Upper lobe of left lung (tissue), 6 donors: ENCODE measurements at regions not wholly inside any gene's neighbourhood (a gene's known extent, or its start where the extent isn't known, plus 50 kb on each side); places are given as distances from the start of the nearest gene placed in this dataset.

Source experiments
- ATAC-seq, 2 donors: fragments of 200-7000 bp; cut with Tn5 transposase; one replicate each; pipeline ENCODE4 v1.9.1; 2022; ENCODE audit warnings: mild to moderate bottlenecking in 2 of 2, moderate library complexity in 2 of 2; ENCODE audit not compliant: low FRiP score in 2 of 2
- DNase-seq, 2 donors: peaks; one replicate each; pipeline ENCODE4 v3.0.0-alpha.2; 2019 to 2020
- H3K27ac ChIP-seq, 4 donors: fragments of 200-600 bp; sonication (generic); one replicate each; pipeline ENCODE4 v1.5.1; 2016 to 2019
- H3K27me3 ChIP-seq, 4 donors: fragments of 200-600 bp; sonication (generic); one replicate each; pipeline ENCODE4 v1.5.1; 2017 to 2019
- H3K36me3 ChIP-seq, 4 donors: fragments of 200-600 bp; sonication (generic); one replicate each; pipeline ENCODE4 v1.5.1; 2016 to 2019
- H3K4me1 ChIP-seq, 4 donors: fragments of 200-600 bp; sonication (generic); one replicate each; pipeline ENCODE4 v1.5.1; 2018 to 2019
- H3K4me3 ChIP-seq, 4 donors: fragments of 200-600 bp; sonication (generic); one replicate each; pipeline ENCODE4 v1.5.1; 2017 to 2019; ENCODE audit warnings: mild to moderate bottlenecking in 2 of 4, moderate library complexity in 1 of 4
- H3K9me3 ChIP-seq, 4 donors: fragments of 200-600 bp; sonication (generic); one replicate each; pipeline ENCODE4 v1.5.1; 2018 to 2019
- CTCF ChIP-seq, 6 experiments: fragments of 450-650 bp in 4 of 6; fragments of 200-600 bp in 2 of 6; sonication (generic) in 2 of 6; IDR thresholded peaks; one replicate each; pipeline ENCODE4 v1.5.1; 2016 to 2019; ENCODE audit warnings: antibody characterized with exemption in 6 of 6
- EP300 ChIP-seq, 4 donors: sonication (generic); formaldehyde crosslinking; IDR thresholded peaks; one replicate each; pipeline ENCODE4 v1.5.1; 2017; ENCODE audit warnings: antibody characterized with exemption in 4 of 4, control low read depth in 2 of 4
- POLR2A ChIP-seq, 4 donors: fragments of 450-650 bp; IDR thresholded peaks; one replicate each; pipeline ENCODE4 v1.5.1; 2016 to 2017; ENCODE audit warnings: antibody characterized with exemption in 4 of 4, mild to moderate bottlenecking in 2 of 4
- POLR2AphosphoS5 ChIP-seq, 2 donors: sonication (generic); formaldehyde crosslinking; IDR thresholded peaks; one replicate each; pipeline ENCODE4 v1.5.1; 2017; ENCODE audit warnings: antibody characterized with exemption in 2 of 2
- WGBS, 2 donors: methylation state at CpG; one replicate each; pipeline ENCODE4 v1.1.5; 2017 to 2018; 5-methylcytosine and 5-hydroxymethylcytosine counted together
- donor health status: DM: no; HTN: no; CAD: no; lungs with moderate emphysema.
- donor health status: DM: no; HTN: yes; CAD: no; lungs with severe emphysema.

- Histone ChIP-seq H3K27me3 (no peaks in the 10 kb centered on the region), H3K4me1 (no peaks in the 10 kb centered on the region), H3K36me3 (no peaks in the 10 kb centered on the region), H3K4me3 (no peak overlapping the region), H3K9me3 (no peaks in the 10 kb centered on the region), H3K27ac (no peak overlapping the region)
- DNase-seq (no peak), ATAC-seq (no peak)
- 76 to 83% methylated on average over 6 of the region's 6 CpGs for WGBS, 2 donors
- TF ChIP-seq EP300 (IDR thresholded peaks at IDR 0.05), result no peak
- no peak for TF ChIP-seq CTCF (IDR thresholded peaks at IDR 0.05)
- TF ChIP-seq POLR2A (IDR thresholded peaks at IDR 0.05), result no peak
- no peak for TF ChIP-seq POLR2AphosphoS5 (IDR thresholded peaks at IDR 0.05)
Measured at GRCh38 chr3:459311-459670, 262.7 kb downstream of the CHL1 start.

- H3K9me3 ChIP-seq, result no peaks in the 10 kb centered on the region
- TF ChIP-seq CTCF (IDR thresholded peaks at IDR 0.05) (no peak), EP300 (IDR thresholded peaks at IDR 0.05) (no peak), POLR2AphosphoS5 (IDR thresholded peaks at IDR 0.05) (no peak), POLR2A (IDR thresholded peaks at IDR 0.05) (no peak)
- no peak for ATAC-seq
- no peaks in the 10 kb centered on the region for H3K4me1 ChIP-seq
- 94 to 98% methylated on average over 2 of the region's 2 CpGs for WGBS, 2 donors
- no peak for DNase-seq
- H3K4me3 ChIP-seq, result no peak overlapping the region
- H3K36me3 ChIP-seq, result no peaks in the 10 kb centered on the region
- H3K27ac ChIP-seq, result no peak overlapping the region
- no peaks in the 10 kb centered on the region for H3K27me3 ChIP-seq
Measured at GRCh38 chr3:461006-461405, 264.4 kb downstream of the CHL1 start.

GRCh38 chr3:462851-463250 lies 266.3 kb downstream of the CHL1 start:
- no peak for TF ChIP-seq CTCF (IDR thresholded peaks at IDR 0.05)
- no peak for TF ChIP-seq POLR2AphosphoS5 (IDR thresholded peaks at IDR 0.05)
- no peak for TF ChIP-seq POLR2A (IDR thresholded peaks at IDR 0.05)
- TF ChIP-seq EP300 (IDR thresholded peaks at IDR 0.05), result no peak
- H3K36me3 ChIP-seq, result no peaks in the 10 kb centered on the region
- no peaks in the 10 kb centered on the region for H3K9me3 ChIP-seq
- DNase-seq, result no peak
- WGBS, 2 donors, result 67 to 75% methylated on average over 4 of the region's 4 CpGs
- H3K27me3 ChIP-seq, result no peaks in the 10 kb centered on the region
- H3K4me3 ChIP-seq, result no peak overlapping the region
- ATAC-seq, result no peak
- no peaks in the 10 kb centered on the region for H3K4me1 ChIP-seq
- no peak overlapping the region for H3K27ac ChIP-seq

GRCh38 chr3:463252-464192 lies 267.0 kb downstream of the CHL1 start:
- no peak for TF ChIP-seq EP300 (IDR thresholded peaks at IDR 0.05)
- WGBS, 2 donors, result 68% methylated on average over 7 of the region's 7 CpGs

GRCh38 chr3:464255-464654 lies 267.7 kb downstream of the CHL1 start:
- Histone ChIP-seq H3K27me3 (no peaks in the 10 kb centered on the region), H3K4me1 (no peaks in the 10 kb centered on the region), H3K27ac (no peak overlapping the region), H3K9me3 (no peaks in the 10 kb centered on the region), H3K4me3 (no peak overlapping the region), H3K36me3 (no peaks in the 10 kb centered on the region)
- no peak for DNase-seq
- ATAC-seq, result no peak
- WGBS, 2 donors, result 55 to 74% methylated on average over 3 of the region's 3 CpGs
- TF ChIP-seq POLR2AphosphoS5 (IDR thresholded peaks at IDR 0.05) (no peak), CTCF (IDR thresholded peaks at IDR 0.05) (no peak), POLR2A (IDR thresholded peaks at IDR 0.05) (no peak), EP300 (IDR thresholded peaks at IDR 0.05) (no peak)

More at GRCh38 chr3:463252-464192, 267.0 kb downstream of the CHL1 start:
- Histone ChIP-seq H3K36me3 (no peaks in the 10 kb centered on the region), H3K9me3 (no peaks in the 10 kb centered on the region), H3K4me3 (no peak overlapping the region), H3K4me1 (no peaks in the 10 kb centered on the region), H3K27me3 (no peaks in the 10 kb centered on the region), H3K27ac (no peak overlapping the region)
- ATAC-seq, result no peak
- DNase-seq, result no peak
